Uterus (tissue), 2 donors: ENCODE measurements at regions not wholly inside any gene's neighbourhood (a gene's known extent, or its start where the extent isn't known, plus 50 kb on each side); places are given as distances from the start of the nearest gene placed in this dataset.

Source experiments
- POLR2A ChIP-seq, 2 donors: fragments of 450-650 bp; IDR thresholded peaks; one replicate each; pipeline ENCODE4 v1.6.1; 2016; ENCODE audit warnings: antibody characterized with exemption in 2 of 2, mild to moderate bottlenecking in 1 of 2, moderate library complexity in 1 of 2
- TF ChIP-seq, protein P1 (sequence below), 4 experiments: fragments of 200-600 bp in 2 of 4; fragments of 450-650 bp in 2 of 4; sonication (generic) in 2 of 4; IDR thresholded peaks; one replicate each; pipeline ENCODE4 v1.5.1; 2016 to 2019; ENCODE audit warnings: antibody characterized with exemption in 4 of 4, mild to moderate bottlenecking in 2 of 4, moderate library complexity in 1 of 4

- no peak for TF ChIP-seq POLR2A (IDR thresholded peaks at IDR 0.05)
- TF ChIP-seq, protein P1, sequence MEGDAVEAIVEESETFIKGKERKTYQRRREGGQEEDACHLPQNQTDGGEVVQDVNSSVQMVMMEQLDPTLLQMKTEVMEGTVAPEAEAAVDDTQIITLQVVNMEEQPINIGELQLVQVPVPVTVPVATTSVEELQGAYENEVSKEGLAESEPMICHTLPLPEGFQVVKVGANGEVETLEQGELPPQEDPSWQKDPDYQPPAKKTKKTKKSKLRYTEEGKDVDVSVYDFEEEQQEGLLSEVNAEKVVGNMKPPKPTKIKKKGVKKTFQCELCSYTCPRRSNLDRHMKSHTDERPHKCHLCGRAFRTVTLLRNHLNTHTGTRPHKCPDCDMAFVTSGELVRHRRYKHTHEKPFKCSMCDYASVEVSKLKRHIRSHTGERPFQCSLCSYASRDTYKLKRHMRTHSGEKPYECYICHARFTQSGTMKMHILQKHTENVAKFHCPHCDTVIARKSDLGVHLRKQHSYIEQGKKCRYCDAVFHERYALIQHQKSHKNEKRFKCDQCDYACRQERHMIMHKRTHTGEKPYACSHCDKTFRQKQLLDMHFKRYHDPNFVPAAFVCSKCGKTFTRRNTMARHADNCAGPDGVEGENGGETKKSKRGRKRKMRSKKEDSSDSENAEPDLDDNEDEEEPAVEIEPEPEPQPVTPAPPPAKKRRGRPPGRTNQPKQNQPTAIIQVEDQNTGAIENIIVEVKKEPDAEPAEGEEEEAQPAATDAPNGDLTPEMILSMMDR (IDR thresholded peaks at IDR 0.05): no peak
These were observed 115.3 kb downstream of the POLR2M start for GRCh38 chr15:57821826-57822225.
